ENCODE measurements at regions not wholly inside any gene's neighbourhood (a gene's known extent, or its start where the extent isn't known, plus 50 kb on each side); places are given as distances from the start of the nearest gene placed in this dataset.
A peak's percentile ranks its signal among the peaks of the same experiment; 100 is the strongest.
"Not testable (repeated sequence)": the region's sequence is repeated elsewhere in the genome, so short reads cannot be mapped to it uniquely, and the experiment has no call there.

DNA sequence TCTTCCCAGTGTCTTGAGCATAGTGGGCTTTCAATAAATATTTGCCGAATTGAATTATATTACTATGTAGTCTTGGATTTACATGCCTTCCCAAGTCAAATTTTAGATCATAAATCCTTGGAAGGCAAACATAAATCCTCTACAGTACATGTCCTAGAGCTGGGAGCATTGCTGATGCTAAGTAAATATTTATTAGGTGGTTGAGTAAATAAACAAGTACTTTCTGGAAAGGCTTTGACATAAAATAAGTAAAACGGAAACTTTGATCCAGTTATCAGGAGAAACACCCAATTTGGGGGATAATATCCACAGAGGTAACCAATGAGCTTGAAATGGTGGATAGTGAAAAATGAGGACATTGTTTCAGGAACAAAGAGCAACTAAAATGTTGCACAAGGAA, 162.8 kb upstream of the SVIL start:
- no peak for DNase-seq

GRCh38 chr10:29795850-29796249, 161.1 kb upstream of the SVIL start:
- DNase-seq: no peak

GRCh38 chr10:29794776-29795611, 160.2 kb upstream of the SVIL start:
- DNase-seq: no peak

DNA sequence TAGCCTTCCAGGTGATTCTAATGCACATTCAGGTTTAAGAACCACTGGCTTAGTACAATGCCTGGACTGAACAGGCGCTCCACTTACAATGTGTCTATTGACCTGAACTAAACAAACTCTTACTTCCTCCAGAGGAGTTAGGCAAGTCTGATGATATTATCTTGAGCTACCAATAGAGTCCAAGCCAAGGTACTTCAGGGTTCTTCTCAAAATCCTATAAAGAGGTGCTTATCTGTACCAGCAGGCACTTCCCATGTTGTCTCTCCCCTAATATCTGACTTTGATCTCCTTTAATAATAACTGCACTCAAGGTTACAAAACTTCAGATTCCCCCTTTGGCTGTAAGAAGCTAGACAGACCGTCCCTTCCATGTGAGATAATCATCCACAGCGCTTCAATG, 157.0 kb upstream of the SVIL start:
- DNase-seq: no peak

DNA sequence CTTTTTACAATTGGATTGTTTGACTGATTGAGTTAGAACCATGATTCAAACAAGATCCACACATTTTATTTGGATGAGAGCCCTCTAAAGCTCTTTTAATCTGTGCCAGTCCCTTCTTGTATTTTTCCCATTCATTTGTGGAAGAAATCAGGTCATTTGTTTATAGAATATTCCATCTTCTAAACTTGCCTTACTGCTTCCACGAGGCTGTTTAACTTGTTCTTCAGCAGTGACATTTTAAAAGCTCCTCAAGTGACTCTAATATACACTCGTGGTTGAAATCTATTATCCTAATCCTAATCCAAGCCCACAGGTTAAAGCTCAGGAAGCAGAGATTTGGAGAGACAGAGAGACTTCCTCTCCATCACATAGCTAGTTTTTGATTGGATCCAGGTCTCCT, 155.4 kb upstream of the SVIL start:
- no peak for DNase-seq

DNA sequence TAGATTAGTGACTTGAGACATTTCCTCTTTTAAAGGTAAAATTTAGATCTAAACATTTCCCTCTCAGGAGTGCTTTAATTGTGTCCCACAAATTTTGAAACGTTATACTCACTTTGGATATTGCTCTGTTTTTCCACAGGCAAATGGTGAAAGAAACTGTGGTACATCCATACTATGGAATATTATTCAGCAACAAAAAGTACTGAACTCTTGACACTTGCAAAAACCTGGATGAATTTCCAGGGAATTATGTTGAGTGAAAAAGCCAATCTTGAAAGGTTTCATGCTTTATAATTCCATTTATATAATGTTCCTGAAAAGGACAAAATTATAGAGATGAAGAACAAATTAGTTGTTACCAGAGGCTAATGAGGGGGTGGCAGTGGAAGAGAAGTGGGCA, 153.3 kb upstream of the SVIL start:
- no peak for DNase-seq

DNA sequence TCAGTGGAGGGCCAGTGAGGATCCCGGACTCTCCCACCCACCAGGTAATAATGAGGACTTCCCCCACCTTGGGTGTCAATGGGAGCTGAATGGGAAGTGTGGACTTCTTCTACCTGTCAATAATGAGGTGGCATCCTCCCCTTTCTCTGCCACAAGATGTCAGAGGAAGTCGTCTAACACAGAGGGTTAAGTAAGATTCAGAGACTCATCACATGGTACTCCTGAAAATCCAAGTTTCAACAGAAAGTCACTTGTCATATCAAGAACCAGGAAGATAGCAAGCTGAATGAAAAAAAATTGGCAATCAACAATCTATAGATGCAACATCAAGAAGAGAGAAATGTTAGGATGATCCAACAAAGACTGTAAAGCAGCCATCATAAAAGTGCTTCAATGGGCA, 150.9 kb upstream of the SVIL start:
- no peak for DNase-seq

- DNase-seq: peak; percentile 38
These were observed 149.5 kb upstream of the SVIL start for GRCh38 chr10:29784175-29784773.

- no peak for DNase-seq
These were observed 148.6 kb upstream of the SVIL start for GRCh38 chr10:29783201-29783947.

DNA sequence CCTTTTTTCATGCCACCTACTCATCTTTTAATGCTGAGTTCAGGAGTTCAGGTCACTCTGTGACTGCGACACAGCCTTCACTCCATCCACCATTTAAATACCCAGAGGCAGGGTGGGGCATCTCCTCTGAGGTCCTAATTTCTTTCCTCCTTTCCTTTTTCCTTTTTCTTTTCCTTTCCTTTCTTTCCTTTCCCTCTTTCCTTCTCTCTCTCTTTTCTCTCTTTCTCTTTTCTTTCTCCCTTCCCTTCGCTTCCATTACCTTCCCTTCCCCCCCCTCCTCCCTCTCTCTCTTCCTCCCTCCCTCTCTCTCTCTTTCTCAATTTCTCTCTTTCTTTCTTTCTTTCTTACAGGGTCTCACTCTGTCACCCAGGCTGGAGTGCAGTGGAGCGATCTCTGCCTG, 145.9 kb upstream of the SVIL start:
- DNase-seq: no peak

DNA sequence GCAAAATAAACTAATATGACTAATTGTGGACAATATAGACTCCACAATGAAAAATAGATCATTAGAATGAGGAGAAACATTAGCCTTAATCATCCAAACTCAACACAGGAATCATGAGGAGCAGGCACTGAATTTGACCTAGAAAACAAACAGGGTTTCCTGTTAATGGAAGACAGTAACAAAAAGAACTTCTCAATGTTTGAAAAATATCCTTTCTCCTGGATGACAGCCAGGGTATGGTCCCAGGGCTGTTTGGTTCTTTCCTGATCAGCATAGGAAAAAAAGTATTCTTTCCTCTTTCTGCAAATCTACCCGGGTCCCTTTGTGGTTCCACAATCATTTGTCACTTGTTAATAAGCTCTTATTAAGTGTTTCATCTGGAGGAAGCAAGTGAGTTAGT, 145.3 kb upstream of the SVIL start:
- DNase-seq: no peak

GRCh38 chr10:29776246-29776645, 141.5 kb upstream of the SVIL start:
- no peak for DNase-seq

DNA sequence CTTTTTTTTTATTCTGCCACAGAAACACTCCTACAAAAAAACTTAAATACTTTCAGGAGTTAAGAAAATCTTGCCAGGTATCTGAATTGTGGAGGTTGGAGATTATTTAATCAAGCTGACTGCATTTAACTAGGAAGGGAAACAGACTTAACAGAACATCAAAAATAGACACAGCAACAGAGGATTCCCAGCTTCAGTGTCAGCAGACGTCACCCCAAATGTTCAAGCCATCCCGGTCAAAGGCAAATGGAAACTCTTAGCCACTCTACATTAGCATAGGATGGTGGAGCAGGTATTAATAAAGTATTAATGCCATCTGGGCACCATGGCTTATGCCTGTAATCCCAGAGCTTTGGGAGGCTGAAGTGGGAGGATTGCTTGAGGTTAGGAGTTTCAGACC, 139.7 kb upstream of the SVIL start:
- DNase-seq: no peak

GRCh38 chr10:29773675-29774091, 138.9 kb upstream of the SVIL start:
- DNase-seq: no peak

DNA sequence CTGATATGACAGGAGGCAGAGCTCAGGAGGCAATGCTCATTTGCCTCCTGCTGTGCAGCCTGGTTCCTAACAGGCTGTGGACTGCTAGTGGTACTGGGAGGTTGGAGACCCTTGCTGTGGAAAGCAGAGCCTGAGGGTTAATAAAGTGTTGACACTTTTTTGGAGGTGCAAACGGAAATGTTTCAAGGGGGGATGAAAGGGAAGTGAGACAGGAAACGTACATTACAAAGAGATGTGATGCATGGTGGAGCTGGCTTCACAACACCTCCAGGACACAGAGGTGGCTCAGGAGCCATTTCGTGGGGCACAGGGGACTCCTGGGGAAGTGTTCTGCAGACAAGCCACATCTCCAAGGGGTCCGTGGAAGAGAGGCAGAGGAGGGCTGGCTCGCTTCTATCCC, 137.6 kb upstream of the SVIL start:
- DNase-seq: no peak

GRCh38 chr10:29771376-29771775, 136.6 kb upstream of the SVIL start:
- DNase-seq: no peak

DNA sequence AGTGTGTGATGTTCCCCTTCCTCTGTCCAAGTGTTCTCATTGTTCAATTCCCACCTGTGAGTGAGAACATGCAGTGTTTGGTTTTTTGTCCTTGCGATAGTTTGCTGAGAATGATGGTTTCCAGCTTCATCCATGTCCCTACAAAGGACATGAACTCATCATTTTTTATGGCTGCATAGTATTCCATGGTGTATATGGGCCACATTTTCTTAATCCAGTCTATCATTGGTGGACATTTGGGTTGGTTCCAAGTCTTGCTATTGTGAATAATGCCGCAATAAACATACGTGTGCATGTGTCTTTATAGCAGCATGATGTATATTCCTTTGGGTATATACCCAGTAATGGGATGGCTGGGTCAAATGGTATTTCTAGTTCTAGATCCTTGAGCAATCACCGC, 134.5 kb upstream of the SVIL start:
- DNase-seq: not testable (repeated sequence)

GRCh38 chr10:29767968-29768367, 133.2 kb upstream of the SVIL start:
- DNase-seq: no peak

DNA sequence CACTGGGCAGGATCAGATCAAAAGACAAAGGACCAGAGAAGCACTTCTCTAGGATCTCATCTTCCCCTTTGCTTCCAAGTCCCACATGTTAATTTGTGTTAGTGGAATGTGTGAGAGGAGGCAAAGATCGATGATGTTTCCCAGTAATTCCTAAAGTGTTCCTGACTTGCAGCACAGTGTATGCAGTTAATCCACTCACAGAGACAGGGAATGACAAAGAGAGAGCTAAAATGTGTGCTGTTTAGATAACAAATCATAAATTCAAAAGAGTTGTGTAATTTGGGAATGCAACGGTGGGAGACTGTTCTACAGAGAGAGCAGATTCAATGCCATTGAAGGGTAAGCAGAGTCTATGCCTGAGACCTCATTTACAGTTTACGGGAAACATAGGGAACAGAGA, 132.0 kb upstream of the SVIL start:
- no peak for DNase-seq

DNA sequence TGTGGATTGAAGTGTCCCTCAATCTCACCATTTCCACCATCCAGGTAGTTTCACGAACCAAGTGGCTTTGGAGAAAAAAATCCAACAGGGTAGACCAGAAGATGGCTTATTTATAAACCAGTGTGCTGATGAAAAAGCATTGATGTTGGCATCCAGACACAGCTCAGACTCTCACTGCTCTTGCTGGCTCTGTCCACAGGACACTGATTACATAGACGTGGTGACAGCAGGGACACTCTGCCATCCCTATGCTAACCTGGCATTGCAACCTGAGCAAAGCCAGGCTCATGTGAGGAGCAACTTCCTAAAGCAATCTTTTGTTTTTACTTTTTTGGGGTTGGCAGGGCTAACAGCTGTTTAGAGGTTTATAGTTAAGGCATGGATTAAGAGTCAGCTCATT, 130.6 kb upstream of the SVIL start:
- DNase-seq: no peak

GRCh38 chr10:29763396-29763795, 128.6 kb upstream of the SVIL start:
- DNase-seq: no peak

DNA sequence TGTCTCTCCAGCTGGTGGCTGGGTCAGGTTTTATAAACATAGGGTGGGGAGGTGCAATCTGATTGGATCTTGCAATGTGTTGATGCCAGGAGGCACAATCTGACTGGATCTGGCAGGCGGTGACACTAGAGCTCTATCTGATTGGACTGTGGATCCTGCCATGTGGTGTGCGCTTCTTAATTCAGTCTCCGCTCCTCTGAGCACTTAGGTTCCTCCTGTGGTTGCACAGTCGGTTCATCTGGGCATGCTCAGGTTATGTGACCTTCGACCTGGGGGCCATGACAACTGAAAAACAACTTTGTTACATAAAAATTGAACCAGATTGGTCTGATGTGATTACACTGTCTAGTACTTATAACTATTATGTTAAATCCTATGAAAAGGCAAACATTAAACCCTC, 127.1 kb upstream of the SVIL start:
- no peak for DNase-seq
